Activated CD8-positive, alpha-beta memory T cell treated with anti-CD3 and anti-CD28 coated beads, Interleukin-2, amount 50 U/mL, for 48 hours (primary cell): ENCODE measurements at regions not wholly inside any gene's neighbourhood (a gene's known extent, or its start where the extent isn't known, plus 50 kb on each side); places are given as distances from the start of the nearest gene placed in this dataset.
"Not testable (repeated sequence)": the region's sequence is repeated elsewhere in the genome, so short reads cannot be mapped to it uniquely, and the experiment has no call there.

ENCODE experiments used
- DNase-seq: peaks from one replicate; pipeline ENCODE4 v3.0.0-alpha.2; 2020

- no peak for DNase-seq
These were observed 277.7 kb upstream of the ZNF507 start for GRCh38 chr19:32067685-32068084.

GRCh38 chr19:32068793-32069192 is 276.6 kb upstream of the ZNF507 start:
- DNase-seq = no peak

- DNase-seq = no peak
These were observed 275.3 kb upstream of the ZNF507 start for GRCh38 chr19:32070101-32070500.

- no peak for DNase-seq
These were observed 263.4 kb upstream of the ZNF507 start for GRCh38 chr19:32082028-32082427.

GRCh38 chr19:32084756-32085363 is 260.6 kb upstream of the ZNF507 start:
- DNase-seq = not testable (repeated sequence)

GRCh38 chr19:32091241-32091640 is 254.2 kb upstream of the ZNF507 start:
- no peak for DNase-seq

GRCh38 chr19:32097011-32097410 is 248.4 kb upstream of the ZNF507 start:
- no peak for DNase-seq

GRCh38 chr19:32097620-32098019 is 247.8 kb upstream of the ZNF507 start:
- DNase-seq = no peak

GRCh38 chr19:32098968-32099367 is 246.4 kb upstream of the ZNF507 start:
- no peak for DNase-seq

GRCh38 chr19:32101206-32101605 is 244.2 kb upstream of the ZNF507 start:
- no peak for DNase-seq

- no peak for DNase-seq
These were observed 241.9 kb upstream of the ZNF507 start for GRCh38 chr19:32103541-32103940.

GRCh38 chr19:32104153-32104849 is 241.1 kb upstream of the ZNF507 start:
- no peak for DNase-seq

- DNase-seq = no peak
These were observed 240.6 kb upstream of the ZNF507 start for GRCh38 chr19:32104850-32105235.

GRCh38 chr19:32105527-32106310 is 239.7 kb upstream of the ZNF507 start:
- DNase-seq = no peak

GRCh38 chr19:32122258-32122657 is 223.2 kb upstream of the ZNF507 start:
- no peak for DNase-seq

- no peak for DNase-seq
These were observed 222.0 kb upstream of the ZNF507 start for GRCh38 chr19:32123355-32123940.

GRCh38 chr19:32124585-32124984 is 220.8 kb upstream of the ZNF507 start:
- no peak for DNase-seq

- DNase-seq = no peak
These were observed 216.3 kb upstream of the ZNF507 start for GRCh38 chr19:32129141-32129540.

- no peak for DNase-seq
These were observed 215.1 kb upstream of the ZNF507 start for GRCh38 chr19:32130332-32130731.

GRCh38 chr19:32131005-32131404 is 214.4 kb upstream of the ZNF507 start:
- DNase-seq = no peak

- DNase-seq = no peak
These were observed 207.0 kb upstream of the ZNF507 start for GRCh38 chr19:32138416-32138815.

GRCh38 chr19:32141840-32142511 is 203.4 kb upstream of the ZNF507 start:
- no peak for DNase-seq

- DNase-seq = no peak
These were observed 198.7 kb upstream of the ZNF507 start for GRCh38 chr19:32146664-32147063.
